ENCODE measurements at regions not wholly inside any gene's neighbourhood (a gene's known extent, or its start where the extent isn't known, plus 50 kb on each side); places are given as distances from the start of the nearest gene placed in this dataset.

GRCh38 chr18:38290229-38290628 lies 724.6 kb upstream of the CELF4 start:
- TF ChIP-seq CTCF (IDR thresholded peaks at IDR 0.05) (no peak), POLR2AphosphoS5 (IDR thresholded peaks at IDR 0.05) (no peak), POLR2A (IDR thresholded peaks at IDR 0.05) (no peak), EP300 (IDR thresholded peaks at IDR 0.05; ENCODE audit: low read depth) (no peak)
